ENCODE measurements at regions not wholly inside any gene's neighbourhood (a gene's known extent, or its start where the extent isn't known, plus 50 kb on each side); places are given as distances from the start of the nearest gene placed in this dataset.
"Not testable (repeated sequence)": the region's sequence is repeated elsewhere in the genome, so short reads cannot be mapped to it uniquely, and the experiment has no call there.

- Mint-ChIP-seq H3K4me1 (no peaks in the 10 kb centered on the region), H3K27ac (no peak overlapping the region), H3K4me3 (no peak overlapping the region), H3K9me3 (ENCODE audit: insufficient read depth) (no peaks in the 10 kb centered on the region), H3K27me3 (no peaks in the 10 kb centered on the region)
- DNase-seq (no peak), ATAC-seq (ENCODE audit: low read depth) (no peak)
- no peaks in the 10 kb centered on the region for H3K79me2 ChIP-seq (ENCODE audit: control insufficient read depth, insufficient read depth, low read length)
- intact Hi-C loops (cut with micrococcal nuclease), result no loop called here
- H3K4me2 ChIP-seq (replicated peaks; ENCODE audit: low read depth, low read length, poor library complexity, severe bottlenecking), result no peak overlapping the region
- no peaks in the 10 kb centered on the region for H3K4me1 ChIP-seq (ENCODE audit: control insufficient read depth in 2 of 2, insufficient read depth in 2 of 2, low read length in 2 of 2)
- H3K27ac ChIP-seq (ENCODE audit: low read length in 2 of 2), result no peak overlapping the region
- TF ChIP-seq EZH2 (IDR thresholded peaks at IDR 0.05; ENCODE audit: borderline replicate concordance, insufficient read depth, low read depth, low read length, poor library complexity, severe bottlenecking), result no peak
- TF ChIP-seq CTCF (IDR thresholded peaks at IDR 0.05), result no peak
- no peaks in the 10 kb centered on the region for H3K36me3 ChIP-seq (replicated peaks in 1 of 2; ENCODE audit: control extremely low read depth in 1 of 2, control insufficient read depth in 1 of 2, extremely low read depth in 1 of 2, insufficient read depth in 2 of 2, low read length in 1 of 2)
- no peak overlapping the region for H3K4me3 ChIP-seq (ENCODE audit: control extremely low read depth in 1 of 5, extremely low read depth in 1 of 5, insufficient read depth in 1 of 5, low read depth in 2 of 5, low read length in 4 of 5)
- H4K20me1 ChIP-seq (ENCODE audit: control insufficient read depth, insufficient read depth, low read length, poor library complexity, severe bottlenecking), result no peaks in the 10 kb centered on the region
- H3K9me3 ChIP-seq (ENCODE audit: control extremely low read depth in 1 of 3, control insufficient read depth in 2 of 3, insufficient read depth in 1 of 3, low read length in 2 of 3), result no peaks in the 10 kb centered on the region
- H3K27me3 ChIP-seq (replicated peaks in 1 of 4; ENCODE audit: control extremely low read depth in 1 of 4, control insufficient read depth in 3 of 4, insufficient read depth in 4 of 4, low read length in 3 of 4), result no peaks in the 10 kb centered on the region
- no peak overlapping the region for H3K9ac ChIP-seq (ENCODE audit: low read length)
- CTCF ChIA-PET, result no interaction called here
- no CpG with 5 or more reads among the region's 2 CpGs for WGBS (ENCODE audit: insufficient coverage)
- no peak overlapping the region for H2AFZ ChIP-seq (ENCODE audit: insufficient read depth, low read depth, low read length, poor library complexity, severe bottlenecking)
- POLR2A ChIA-PET, result no interaction called here
Measured at GRCh38 chr4:137359691-137360315, 172.5 kb downstream of the PCDH18 start.

DNA sequence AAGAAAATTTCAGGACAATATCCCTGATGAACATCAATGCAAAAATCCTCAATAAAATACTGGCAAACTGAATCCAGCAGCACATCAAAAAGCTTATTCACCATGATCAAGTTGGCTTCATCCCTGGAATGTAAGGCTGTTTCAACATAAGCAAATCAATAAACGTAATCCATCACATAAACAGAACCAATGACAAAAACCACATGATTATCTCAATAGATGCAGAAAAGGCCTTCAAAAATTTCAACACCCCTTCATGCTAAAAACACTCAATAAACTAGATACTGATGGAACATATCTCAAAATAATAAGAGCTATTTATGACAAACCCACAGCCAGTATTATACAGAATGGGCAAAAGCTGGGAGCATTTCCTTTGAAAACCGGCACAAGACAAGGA is 177.7 kb downstream of the PCDH18 start:
- H3K4me2 ChIP-seq (replicated peaks; ENCODE audit: low read depth, low read length, poor library complexity, severe bottlenecking); H3K4me1 Mint-ChIP-seq; intact Hi-C loops (cut with micrococcal nuclease); H3K4me3 Mint-ChIP-seq; DNase-seq; POLR2A ChIA-PET; H3K27me3 ChIP-seq (replicated peaks in 1 of 4; ENCODE audit: control extremely low read depth in 1 of 4, control insufficient read depth in 3 of 4, insufficient read depth in 4 of 4, low read length in 3 of 4); H3K79me2 ChIP-seq (ENCODE audit: control insufficient read depth, insufficient read depth, low read length); ATAC-seq (ENCODE audit: low read depth); H2AFZ ChIP-seq (ENCODE audit: insufficient read depth, low read depth, low read length, poor library complexity, severe bottlenecking); H3K27ac ChIP-seq (ENCODE audit: low read length in 2 of 2); H3K9ac ChIP-seq (ENCODE audit: low read length); H4K20me1 ChIP-seq (ENCODE audit: control insufficient read depth, insufficient read depth, low read length, poor library complexity, severe bottlenecking); H3K4me1 ChIP-seq (ENCODE audit: control insufficient read depth in 2 of 2, insufficient read depth in 2 of 2, low read length in 2 of 2); H3K36me3 ChIP-seq (replicated peaks in 1 of 2; ENCODE audit: control extremely low read depth in 1 of 2, control insufficient read depth in 1 of 2, extremely low read depth in 1 of 2, insufficient read depth in 2 of 2, low read length in 1 of 2); H3K9me3 Mint-ChIP-seq (ENCODE audit: insufficient read depth); H3K27me3 Mint-ChIP-seq; H3K27ac Mint-ChIP-seq; H3K4me3 ChIP-seq (ENCODE audit: control extremely low read depth in 1 of 5, extremely low read depth in 1 of 5, insufficient read depth in 1 of 5, low read depth in 2 of 5, low read length in 4 of 5); H3K9me3 ChIP-seq (ENCODE audit: control extremely low read depth in 1 of 3, control insufficient read depth in 2 of 3, insufficient read depth in 1 of 3, low read length in 2 of 3): not testable (repeated sequence)
- no CpG with 5 or more reads among the region's 2 CpGs for WGBS (ENCODE audit: insufficient coverage)
- CTCF ChIA-PET, result interaction anchor here (0.6 kb wide), 1 partner anchor 21 kb away, joined by 3 read pairs; no protein-coding TSS in a partner anchor
